HG03521 (cell line): ENCODE measurements at regions not wholly inside any gene's neighbourhood (a gene's known extent, or its start where the extent isn't known, plus 50 kb on each side); places are given as distances from the start of the nearest gene placed in this dataset.

ENCODE experiments used
- ATAC-seq: cut with Tn5 transposase; IDR thresholded peaks from one replicate; pipeline ENCODE4 v1.9.1; 2021; ENCODE audit warnings: mild to moderate bottlenecking, moderate library complexity; ENCODE audit not compliant: unreplicated experiment

DNA sequence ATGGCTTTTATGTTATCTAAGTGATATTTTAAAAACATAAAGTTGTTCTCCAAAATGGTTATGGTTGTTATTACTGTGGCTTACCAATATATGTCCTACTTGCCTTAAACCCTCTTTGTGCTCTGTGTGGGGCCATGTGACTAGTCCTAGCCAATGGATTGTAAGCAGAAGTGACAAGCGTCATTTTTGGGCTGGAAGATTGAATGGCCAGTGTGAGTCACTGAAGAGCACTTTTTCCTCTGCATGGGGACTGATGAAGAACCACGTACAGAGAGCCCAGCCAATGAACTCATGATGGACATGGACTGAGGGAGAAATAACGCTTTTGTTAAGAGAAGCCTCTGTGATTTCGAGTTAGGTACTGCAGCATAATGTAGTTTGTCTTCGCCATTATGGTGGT, 332.7 kb downstream of the EDEM1 start:
- no peak for ATAC-seq

DNA sequence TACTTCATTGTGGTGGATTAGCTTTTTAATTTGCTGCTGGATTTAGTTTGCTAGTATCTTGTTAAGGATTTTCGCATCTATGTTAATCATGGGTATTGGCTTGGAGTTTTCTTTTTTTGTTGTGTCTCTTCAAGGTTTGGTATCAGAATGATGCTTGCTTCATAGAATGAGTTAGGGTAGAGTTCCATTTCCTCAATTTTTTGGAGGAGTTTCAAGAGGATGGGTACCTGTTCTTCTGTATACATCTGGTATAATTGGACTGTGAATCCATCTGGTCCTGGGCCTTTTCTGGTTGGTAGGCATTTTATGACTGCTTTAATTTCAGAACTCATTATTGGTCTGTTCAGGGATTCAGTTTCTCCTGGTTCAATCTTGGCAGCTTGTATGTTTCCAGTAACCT, 335.6 kb downstream of the EDEM1 start:
- no peak for ATAC-seq

DNA sequence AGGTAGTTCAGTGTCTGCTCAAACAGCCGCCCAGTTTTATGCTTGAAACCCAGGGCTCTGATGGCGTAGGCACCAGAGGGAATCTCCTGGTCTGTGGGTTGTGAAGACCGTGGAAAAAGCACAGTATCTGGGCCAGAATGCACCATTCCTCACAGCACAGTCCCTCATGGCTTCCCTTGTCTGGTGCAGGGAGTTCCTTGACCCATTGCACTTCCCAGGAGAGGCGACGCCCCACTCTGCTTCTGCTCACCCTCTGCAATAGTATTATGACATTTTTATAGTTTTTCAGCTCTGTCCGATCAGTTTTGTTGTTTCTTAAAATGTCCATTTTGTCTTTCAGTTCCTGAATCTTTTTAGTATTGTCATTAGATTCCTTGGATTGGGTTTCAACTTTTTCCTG, 343.5 kb downstream of the EDEM1 start:
- no peak for ATAC-seq

DNA sequence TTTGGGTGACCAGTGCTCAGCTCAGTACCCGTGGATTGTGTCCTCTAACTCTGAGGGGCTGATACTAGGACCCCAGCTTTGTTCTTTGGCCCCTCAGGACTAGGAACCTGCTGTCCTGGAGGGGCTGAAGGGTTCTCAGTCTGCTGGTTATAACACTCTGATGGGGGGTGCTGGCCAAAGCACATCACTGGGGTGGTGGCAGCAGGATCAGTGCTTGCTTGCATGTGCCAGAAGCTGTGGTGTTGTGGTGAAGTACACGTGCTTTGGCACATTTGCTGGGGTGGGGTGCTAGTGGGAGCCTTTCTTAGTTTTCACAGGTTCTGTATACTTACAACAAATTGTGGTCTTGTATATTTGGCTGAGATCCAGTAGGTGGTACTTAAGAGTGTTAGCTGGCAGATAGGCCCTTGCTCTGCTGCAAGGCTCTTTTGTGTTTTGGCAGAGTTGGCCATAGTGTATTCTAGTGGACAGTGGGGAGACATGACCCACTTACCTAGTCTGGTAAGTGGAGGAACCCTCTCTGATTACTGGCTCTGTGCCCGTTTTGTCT, 344.3 kb downstream of the EDEM1 start:
- no peak for ATAC-seq

DNA sequence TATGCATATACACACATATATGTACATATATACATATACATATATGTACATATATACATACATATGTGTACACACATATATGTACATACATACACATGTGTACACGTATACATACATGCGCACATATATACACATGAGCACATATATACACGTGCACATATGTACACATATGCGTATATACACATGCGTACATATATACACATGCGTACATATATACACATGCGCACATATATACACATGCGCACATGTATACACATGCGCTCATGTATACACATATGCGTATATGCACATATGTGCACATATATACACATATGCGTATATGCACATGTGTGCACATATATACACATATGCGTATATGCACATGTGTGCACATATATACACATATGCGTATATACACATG, 353.0 kb downstream of the EDEM1 start:
- ATAC-seq: no peak

DNA sequence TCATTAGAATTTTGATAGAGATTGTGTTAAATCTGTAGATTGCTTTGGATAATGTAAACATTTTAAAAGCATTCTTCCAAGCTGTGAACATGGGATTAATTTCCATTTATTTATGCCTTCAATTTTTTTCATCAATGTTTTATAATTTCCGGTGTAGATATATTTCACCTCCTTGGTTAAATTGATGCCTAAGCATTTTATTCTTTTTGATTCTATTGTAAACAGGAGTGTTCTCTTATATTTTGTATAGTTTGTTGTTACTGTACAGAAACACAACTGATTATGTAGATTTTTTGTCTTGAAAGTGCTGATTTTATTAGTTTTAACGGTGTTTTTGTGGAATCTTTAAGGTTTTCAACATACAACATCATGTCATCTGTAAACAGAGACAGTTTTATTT, 355.0 kb downstream of the EDEM1 start:
- ATAC-seq: no peak

DNA sequence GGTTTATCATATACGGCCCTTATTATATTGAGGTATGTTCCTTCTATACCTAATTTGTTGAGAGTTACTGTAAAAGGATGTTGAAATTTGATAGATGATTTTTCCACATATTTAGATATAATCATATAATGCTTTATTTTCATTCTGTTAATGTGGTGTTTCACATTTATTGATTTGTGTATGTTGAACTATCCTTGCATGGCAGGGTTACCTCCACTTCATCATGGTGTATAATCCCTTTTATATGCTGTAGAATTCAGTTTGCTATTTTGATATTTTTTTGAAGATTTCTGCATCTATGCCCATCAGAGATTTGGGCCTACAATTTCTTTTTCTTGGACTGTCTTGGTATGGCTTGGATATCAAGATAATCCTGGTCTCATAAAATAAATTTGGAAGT, 355.5 kb downstream of the EDEM1 start:
- no peak for ATAC-seq

DNA sequence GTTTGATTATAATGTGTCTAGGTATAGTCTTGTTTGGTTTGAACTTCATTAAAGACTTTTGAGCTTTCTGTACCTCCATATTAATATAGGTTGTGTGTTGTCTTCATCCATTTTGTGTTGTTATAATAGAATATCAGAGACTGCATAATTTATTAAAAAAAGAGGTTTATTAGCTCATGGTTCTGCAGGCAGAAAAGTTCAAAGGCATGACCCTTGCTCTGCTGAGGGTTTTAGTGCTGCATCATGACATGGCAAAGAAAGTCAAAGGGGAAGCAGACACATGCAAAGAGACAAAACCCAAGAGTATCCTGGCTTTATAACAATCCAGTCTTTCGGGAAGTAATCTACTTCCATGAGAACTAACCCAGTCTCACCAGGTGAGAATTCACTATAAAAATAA, 358.2 kb downstream of the EDEM1 start:
- ATAC-seq: no peak

DNA sequence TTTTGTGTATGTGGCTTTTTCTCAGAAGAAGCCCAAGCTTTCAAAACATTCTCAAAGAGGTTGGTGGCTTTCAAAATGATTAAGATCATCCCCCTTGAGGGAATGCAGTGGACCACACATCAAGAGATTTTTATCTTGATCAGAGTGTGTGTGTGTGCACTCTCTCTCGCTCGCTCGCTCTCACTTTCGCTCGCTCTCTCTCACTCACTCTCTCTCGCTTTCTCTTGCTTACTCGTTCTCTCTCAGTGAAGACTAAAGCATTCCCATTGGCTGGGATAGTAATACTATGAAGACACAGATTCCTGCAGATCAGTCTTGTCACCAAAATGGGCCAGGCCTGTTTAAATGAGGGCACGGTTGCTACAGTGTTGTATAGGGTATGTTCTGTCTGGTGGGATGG, 365.7 kb downstream of the EDEM1 start:
- no peak for ATAC-seq

DNA sequence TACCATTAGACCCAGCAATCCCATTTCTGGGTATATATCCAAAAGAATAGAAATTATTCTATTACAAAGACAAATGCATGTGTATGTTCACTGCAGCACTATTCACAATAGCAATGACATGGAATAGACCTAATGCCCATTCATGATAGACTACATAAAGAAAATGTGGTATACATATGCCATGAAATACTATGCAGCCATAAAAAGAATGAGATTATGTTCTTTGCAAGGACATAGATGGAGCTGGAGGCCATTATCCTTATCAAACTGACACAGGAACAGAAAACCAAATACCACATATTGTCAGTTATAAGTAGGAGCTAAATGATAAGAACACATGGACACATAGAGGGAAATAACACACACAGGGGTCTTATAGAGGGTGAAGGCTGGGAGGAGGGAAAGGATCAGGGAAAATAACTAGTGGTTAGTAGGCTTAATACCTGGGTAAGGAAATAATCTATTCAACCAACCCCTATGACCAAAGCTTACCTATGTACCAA, 366.8 kb downstream of the EDEM1 start:
- ATAC-seq: no peak

DNA sequence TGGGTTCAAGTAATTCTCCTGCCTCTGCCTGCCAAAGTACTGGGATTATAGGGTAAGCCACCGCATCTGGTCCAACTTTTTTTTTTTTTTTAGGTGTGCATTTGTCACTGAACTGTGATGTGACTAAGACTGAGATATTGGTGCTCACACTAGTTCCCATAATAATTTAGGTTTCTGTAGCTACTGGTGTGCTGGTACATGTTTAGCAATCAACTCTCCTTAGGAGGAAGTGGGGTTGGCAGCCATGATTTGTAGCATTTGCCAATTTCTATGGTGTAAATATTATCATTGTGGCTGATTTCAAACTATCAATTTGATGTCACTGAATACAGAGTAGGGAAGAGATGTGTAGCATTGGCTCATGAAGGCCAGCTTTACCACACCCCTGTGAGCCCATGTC, 372.7 kb downstream of the EDEM1 start:
- ATAC-seq: no peak

DNA sequence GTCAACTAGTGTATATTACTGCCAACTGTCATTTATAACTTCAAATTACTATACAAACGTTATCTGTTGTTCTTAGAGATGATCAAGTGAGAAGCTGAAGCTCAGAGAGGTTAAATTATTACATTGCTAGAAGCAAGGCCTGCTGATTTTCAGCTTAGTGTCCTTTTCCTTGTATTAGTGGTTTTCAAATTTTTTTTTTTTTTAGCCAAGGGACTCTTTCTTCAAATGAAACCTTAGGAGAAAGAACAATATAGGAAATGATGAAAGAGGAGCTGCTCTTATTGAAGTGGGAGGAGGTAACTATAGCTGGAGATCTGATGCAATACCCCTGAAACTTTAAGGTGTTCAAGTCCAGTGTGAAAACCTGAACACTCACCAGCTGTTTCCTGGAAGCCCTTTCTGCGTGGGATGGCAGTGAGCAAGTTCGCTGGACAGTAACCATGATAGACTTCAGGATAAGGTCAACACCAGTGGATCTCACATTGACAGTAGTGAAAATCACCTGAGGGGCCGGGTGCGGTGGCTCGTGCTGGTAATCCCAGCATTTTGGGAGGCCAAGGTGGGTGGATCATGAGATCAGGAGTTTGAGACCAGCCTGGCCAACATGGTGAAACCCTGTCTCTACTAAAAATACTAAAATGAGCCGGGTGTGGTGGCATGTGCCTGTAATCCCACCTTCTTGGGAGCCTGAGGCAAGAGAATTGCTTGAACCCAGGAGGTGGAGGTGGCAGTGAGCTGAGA, 376.2 kb downstream of the EDEM1 start:
- no peak for ATAC-seq

DNA sequence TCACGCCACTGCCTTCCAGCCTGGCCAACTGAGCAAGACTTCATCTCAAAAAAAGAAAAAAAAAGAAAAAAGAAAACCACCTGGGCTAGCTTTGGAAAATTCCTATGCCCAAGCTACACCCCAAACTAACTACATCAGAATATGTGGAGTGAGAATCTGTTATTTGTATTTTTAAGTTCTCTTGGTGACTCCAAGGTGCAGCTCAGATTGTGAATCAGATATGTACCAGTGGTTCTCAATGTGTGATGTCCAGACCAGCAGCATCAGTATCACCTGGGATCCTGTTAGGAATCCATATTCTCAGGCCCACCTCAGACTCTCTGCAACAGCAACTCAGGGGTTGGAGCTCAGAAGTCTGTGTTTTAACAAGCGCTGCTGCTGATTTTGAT, 376.8 kb downstream of the EDEM1 start:
- ATAC-seq: no peak

DNA sequence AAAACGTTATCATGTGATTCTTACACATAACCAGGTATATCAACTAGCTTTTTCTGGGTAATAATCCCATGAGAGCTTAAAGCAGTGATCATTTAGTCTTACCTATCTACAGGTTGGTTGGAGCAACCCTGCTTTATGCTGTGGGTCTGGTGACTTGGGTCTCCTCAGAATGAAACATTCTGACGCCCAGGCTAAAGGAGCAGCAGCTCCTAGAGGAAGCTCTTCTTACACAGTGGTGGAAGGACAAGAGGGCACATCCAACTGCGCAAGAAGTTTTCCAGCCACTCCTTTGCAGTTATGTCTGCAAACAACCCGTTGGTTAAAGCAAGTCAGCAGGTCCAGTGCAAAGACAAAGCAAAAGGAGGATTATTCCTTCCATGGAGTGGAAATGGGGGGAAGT, 377.5 kb downstream of the EDEM1 start:
- ATAC-seq: no peak

DNA sequence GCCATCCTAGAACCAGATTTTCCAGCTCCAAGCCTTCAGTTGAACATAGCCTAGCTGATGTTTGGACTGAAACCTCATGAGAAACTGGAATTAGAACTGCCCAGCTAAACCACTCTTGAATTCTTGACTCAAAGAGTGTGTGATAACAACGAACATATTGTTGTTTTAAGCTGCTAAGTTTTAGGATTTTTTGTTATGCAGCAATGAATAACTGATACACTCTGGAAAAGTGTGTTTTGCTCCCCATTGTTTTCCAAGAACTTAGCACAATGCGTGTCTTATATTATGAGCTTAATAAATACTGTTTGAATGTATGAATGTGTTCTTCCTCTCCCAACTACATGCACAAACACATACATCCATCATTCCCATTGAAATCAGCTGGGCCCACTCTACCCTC, 379.6 kb downstream of the EDEM1 start:
- no peak for ATAC-seq

DNA sequence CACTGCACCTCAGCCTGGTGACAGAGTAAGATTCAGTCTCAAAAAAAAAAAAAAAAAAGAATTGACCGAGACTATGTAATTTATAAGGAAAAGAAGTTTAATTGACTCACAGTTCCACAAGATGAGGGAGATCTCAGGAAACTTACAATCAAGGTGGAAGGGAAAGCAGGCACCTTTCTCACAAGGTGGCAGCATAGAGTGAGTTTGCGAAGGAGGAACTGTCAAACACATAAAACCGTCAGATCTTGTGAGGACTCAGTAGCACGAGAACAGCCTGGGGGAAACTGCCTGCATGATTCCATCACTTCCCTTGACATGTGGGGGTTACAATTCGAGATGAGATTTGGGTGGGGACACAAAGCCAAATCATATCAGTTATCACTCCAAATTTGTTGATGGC, 380.9 kb downstream of the EDEM1 start:
- ATAC-seq: no peak

DNA sequence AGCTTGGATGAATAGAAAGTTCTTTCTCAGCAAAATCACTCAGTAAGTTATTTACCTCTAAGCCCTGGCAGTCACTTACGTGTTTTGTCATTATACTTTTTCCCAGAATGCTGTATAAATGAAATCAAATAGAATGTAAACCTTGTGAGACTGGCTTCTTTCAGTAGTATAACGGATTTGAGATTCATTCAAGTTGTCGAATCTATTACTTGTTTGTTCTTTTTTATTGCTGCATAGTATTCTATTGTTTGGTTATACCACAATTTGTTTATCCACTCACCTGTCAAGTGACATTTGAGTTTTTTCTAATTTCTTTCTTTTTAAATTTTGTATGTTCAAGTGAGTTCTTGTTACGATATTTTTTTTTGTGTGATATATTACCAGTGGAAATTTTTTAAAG, 381.6 kb downstream of the EDEM1 start:
- no peak for ATAC-seq

DNA sequence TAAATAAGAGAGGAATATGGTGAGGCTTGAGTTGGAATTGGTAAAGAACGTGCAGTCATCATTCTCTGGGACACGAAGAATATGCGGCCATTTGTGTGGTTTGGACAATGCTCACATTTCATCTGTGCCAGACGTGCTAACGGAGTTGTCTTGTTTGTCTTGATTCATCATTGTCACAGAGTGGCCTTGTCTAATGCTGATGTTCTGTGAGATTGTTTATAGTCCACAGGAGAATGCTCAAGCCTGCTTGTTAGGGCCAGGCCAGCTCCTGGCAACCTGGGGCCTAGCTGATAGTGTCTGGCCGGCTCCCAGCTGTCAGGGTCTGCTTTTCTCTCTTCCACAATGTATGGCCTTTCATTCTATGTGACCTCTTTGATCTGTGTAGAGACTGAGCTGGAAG, 384.7 kb downstream of the EDEM1 start:
- no peak for ATAC-seq

DNA sequence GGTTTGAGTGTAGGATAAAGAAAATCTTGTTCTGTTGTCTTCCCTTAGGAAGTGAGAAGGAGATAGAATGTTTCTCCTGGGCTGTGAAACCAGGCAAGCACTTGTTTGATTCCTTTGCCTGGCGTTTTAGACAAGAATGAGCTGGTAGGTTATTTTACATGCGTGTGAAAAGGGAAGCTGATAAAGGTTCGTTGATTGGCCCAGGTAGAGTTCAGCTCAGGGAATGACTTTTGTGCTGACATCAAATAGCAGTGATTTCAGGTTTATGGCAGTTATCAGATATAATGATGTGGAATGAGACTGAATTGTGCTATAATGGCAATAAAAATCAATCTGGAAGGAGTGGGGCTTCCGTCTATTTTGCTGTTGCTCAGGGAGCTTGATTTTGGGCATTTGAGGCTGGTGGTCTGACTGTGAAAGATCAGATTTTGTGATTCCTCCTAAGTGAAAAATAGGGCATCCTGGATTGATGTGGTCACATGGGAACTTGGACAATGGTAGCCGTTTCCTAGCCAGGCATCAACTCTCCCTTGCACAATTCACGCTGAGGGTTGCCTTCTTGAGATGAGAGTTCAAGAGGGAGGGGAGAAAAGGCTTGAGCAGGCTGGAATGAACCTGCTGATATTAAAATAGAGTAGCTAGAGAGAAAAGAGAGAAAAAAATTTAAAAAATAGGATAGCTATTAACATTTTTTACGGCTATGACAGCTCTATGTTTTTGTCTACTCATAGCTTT, 388.9 kb downstream of the EDEM1 start:
- ATAC-seq: no peak

DNA sequence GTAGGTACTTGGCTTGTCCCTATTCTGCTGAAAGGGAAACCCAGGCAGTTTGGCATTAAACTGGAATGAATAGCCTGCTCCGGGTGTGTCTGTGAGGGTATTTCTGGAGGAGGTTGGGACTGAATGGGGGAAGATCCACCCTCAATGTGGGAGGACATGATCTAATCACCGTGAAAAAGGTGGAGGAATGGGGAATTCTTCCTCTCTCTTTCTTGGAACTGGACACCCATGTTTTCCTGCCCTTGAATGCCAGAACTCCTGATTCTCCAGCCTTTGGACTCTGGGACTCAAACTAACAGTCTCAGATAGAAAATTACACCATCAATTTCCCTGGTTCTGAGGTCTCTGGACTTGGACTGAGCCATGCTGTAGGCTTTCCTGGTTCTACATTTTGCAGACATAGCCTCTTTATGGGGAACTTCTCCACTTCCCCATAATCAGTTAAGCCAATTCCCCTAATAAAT, 391.7 kb downstream of the EDEM1 start:
- no peak for ATAC-seq

DNA sequence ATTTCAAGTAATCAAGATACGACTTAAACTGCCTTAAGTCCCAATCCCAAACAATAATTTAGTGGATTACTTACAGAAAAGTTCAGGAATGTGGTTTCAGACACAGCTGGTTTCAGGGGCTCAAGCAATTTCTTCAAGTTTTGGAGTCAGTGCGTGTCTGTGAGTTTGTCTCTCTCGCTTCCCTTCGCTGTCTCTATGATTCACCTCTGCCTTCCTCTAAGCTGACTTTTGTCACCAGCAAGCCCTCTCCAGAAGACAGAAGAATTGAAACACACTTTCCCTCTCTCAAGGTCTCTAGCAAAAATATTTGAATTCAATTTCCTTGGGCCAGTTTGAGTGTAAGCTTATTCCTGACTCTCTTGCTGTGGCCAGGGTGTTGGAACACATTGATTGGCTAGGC, 392.4 kb downstream of the EDEM1 start:
- ATAC-seq: no peak

DNA sequence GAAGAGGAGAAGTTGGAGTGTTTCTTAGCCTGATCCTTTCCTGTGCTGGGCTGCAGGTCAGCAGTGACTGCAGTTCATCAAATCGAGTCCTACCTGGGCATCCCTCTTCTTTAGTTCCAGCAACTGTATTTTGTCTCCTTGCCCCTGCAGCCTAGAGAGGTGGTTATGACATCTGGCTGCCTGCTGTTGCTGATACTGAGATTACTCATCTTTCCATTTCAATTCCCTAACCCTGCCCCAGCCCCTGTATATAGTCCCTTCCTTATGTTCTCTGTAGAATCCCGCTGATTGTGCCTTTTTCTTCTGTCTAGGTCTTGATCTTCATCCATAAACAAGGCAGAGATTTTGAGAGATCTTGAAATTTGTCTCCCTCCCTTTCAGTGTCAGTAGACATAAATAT, 393.3 kb downstream of the EDEM1 start:
- ATAC-seq: no peak
